Uterus (tissue), 2 donors: ENCODE measurements at regions not wholly inside any gene's neighbourhood (a gene's known extent, or its start where the extent isn't known, plus 50 kb on each side); places are given as distances from the start of the nearest gene placed in this dataset.

Experiments
- POLR2A ChIP-seq, 2 donors: fragments of 450-650 bp; IDR thresholded peaks; one replicate each; pipeline ENCODE4 v1.6.1; 2016; ENCODE audit warnings: antibody characterized with exemption in 2 of 2, mild to moderate bottlenecking in 1 of 2, moderate library complexity in 1 of 2
- TF ChIP-seq, protein P1 (sequence below), 4 experiments: fragments of 200-600 bp in 2 of 4; fragments of 450-650 bp in 2 of 4; sonication (generic) in 2 of 4; IDR thresholded peaks; one replicate each; pipeline ENCODE4 v1.5.1; 2016 to 2019; ENCODE audit warnings: antibody characterized with exemption in 4 of 4, mild to moderate bottlenecking in 2 of 4, moderate library complexity in 1 of 4

DNA sequence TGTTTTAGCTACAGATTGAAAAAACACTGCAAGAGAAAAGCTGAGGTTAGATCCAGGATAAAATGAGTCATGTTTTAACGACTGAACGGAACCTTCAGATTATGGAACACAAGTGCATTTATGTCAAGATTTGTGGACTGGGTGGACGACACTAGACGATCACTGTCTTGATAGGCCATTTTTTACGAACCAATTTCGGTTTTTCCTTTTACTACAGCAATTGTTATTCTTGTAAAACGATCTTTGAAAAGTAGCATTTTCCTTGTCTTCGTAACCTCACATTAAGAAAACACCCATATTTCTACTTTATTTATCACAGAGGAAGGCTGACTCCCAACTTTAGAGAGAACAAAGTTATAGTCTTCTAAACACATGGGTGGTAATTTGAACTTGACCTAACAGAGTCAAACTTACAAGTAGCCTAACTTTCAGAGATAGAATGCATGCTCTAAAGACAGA is 294.2 kb upstream of the TCF21 start:
- no peak for TF ChIP-seq POLR2A (IDR thresholded peaks at IDR 0.05)
- TF ChIP-seq, protein P1, sequence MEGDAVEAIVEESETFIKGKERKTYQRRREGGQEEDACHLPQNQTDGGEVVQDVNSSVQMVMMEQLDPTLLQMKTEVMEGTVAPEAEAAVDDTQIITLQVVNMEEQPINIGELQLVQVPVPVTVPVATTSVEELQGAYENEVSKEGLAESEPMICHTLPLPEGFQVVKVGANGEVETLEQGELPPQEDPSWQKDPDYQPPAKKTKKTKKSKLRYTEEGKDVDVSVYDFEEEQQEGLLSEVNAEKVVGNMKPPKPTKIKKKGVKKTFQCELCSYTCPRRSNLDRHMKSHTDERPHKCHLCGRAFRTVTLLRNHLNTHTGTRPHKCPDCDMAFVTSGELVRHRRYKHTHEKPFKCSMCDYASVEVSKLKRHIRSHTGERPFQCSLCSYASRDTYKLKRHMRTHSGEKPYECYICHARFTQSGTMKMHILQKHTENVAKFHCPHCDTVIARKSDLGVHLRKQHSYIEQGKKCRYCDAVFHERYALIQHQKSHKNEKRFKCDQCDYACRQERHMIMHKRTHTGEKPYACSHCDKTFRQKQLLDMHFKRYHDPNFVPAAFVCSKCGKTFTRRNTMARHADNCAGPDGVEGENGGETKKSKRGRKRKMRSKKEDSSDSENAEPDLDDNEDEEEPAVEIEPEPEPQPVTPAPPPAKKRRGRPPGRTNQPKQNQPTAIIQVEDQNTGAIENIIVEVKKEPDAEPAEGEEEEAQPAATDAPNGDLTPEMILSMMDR (IDR thresholded peaks at IDR 0.05): no peak
